HS-5 (cell line): ENCODE measurements at regions not wholly inside any gene's neighbourhood (a gene's known extent, or its start where the extent isn't known, plus 50 kb on each side); places are given as distances from the start of the nearest gene placed in this dataset.

Experiments
- DNase-seq: peaks from one replicate; pipeline ENCODE4 v3.0.0-alpha.2; 2012; ENCODE audit warnings: low read depth

GRCh38 chr7:11895337-11895736 lies 63.3 kb upstream of the THSD7A start:
- DNase-seq = no peak

- no peak for DNase-seq
Observed at GRCh38 chr7:11896663-11897062, 64.7 kb upstream of the THSD7A start.

GRCh38 chr7:11899247-11899646 lies 67.2 kb upstream of the THSD7A start:
- DNase-seq = no peak

- DNase-seq = no peak
Observed at GRCh38 chr7:11910253-11910652, 78.3 kb upstream of the THSD7A start.

- no peak for DNase-seq
Observed at GRCh38 chr7:11911900-11912299, 79.9 kb upstream of the THSD7A start.

GRCh38 chr7:11914645-11915044 lies 82.6 kb upstream of the THSD7A start:
- DNase-seq = no peak

GRCh38 chr7:11923376-11923930 lies 91.5 kb upstream of the THSD7A start:
- no peak for DNase-seq

- DNase-seq = no peak
Observed at GRCh38 chr7:11931307-11931706, 99.3 kb upstream of the THSD7A start.

- DNase-seq = no peak
Observed at GRCh38 chr7:11934796-11935195, 102.8 kb upstream of the THSD7A start.

- DNase-seq = peak; percentile 33
Observed at GRCh38 chr7:11935905-11936304, 103.9 kb upstream of the THSD7A start.

GRCh38 chr7:11946794-11947193 lies 114.8 kb upstream of the THSD7A start:
- no peak for DNase-seq

- DNase-seq = no peak
Observed at GRCh38 chr7:11950281-11950680, 118.3 kb upstream of the THSD7A start.

- no peak for DNase-seq
Observed at GRCh38 chr7:11950942-11951341, 118.9 kb upstream of the THSD7A start.

GRCh38 chr7:11951909-11952308 lies 119.9 kb upstream of the THSD7A start:
- no peak for DNase-seq

GRCh38 chr7:11952972-11953371 lies 121.0 kb upstream of the THSD7A start:
- no peak for DNase-seq

- no peak for DNase-seq
Observed at GRCh38 chr7:11956991-11957390, 125.0 kb upstream of the THSD7A start.

GRCh38 chr7:11957956-11958355 lies 126.0 kb upstream of the THSD7A start:
- DNase-seq = no peak

GRCh38 chr7:11959121-11959520 lies 127.1 kb upstream of the THSD7A start:
- DNase-seq = no peak

- DNase-seq = no peak
Observed at GRCh38 chr7:11960621-11961020, 128.6 kb upstream of the THSD7A start.

- no peak for DNase-seq
Observed at GRCh38 chr7:11969643-11970042, 137.6 kb upstream of the THSD7A start.

- DNase-seq = no peak
Observed at GRCh38 chr7:11970132-11970531, 138.1 kb upstream of the THSD7A start.

- no peak for DNase-seq
Observed at GRCh38 chr7:11985376-11985775, 153.4 kb upstream of the THSD7A start.

GRCh38 chr7:11985971-11986370 lies 154.0 kb upstream of the THSD7A start:
- DNase-seq = no peak

- DNase-seq = no peak
Observed at GRCh38 chr7:11988186-11988585, 156.2 kb upstream of the THSD7A start.

GRCh38 chr7:12002428-12002827 lies 170.4 kb upstream of the THSD7A start:
- no peak for DNase-seq
